ENCODE measurements at regions not wholly inside any gene's neighbourhood (a gene's known extent, or its start where the extent isn't known, plus 50 kb on each side); places are given as distances from the start of the nearest gene placed in this dataset.
"Not testable (repeated sequence)": the region's sequence is repeated elsewhere in the genome, so short reads cannot be mapped to it uniquely, and the experiment has no call there.

GRCh38 chr1:98575955-98576354 lies 85.6 kb upstream of the SNX7 start:
- Histone ChIP-seq H3K27me3 (replicated peaks in 2 of 5; ENCODE audit: control insufficient read depth in 4 of 5, insufficient read depth in 5 of 5, low read length in 4 of 5) (no peaks in the 10 kb centered on the region), H3K27ac (ENCODE audit: insufficient read depth in 1 of 2, low read depth in 1 of 2, low read length in 2 of 2, poor library complexity in 1 of 2, severe bottlenecking in 2 of 2) (no peak overlapping the region), H3K4me1 (ENCODE audit: control extremely low read depth in 1 of 4, control insufficient read depth in 4 of 4, insufficient read depth in 4 of 4, low read length in 3 of 4) (no peaks in the 10 kb centered on the region), H3K9me3 (ENCODE audit: control extremely low read depth in 1 of 5, control insufficient read depth in 4 of 5, insufficient read depth in 2 of 5, low read depth in 1 of 5, low read length in 4 of 5) (no peaks in the 10 kb centered on the region), H3K4me3 (ENCODE audit: control insufficient read depth in 1 of 7, extremely low read depth in 1 of 7, insufficient read depth in 4 of 7, low read depth in 2 of 7, low read length in 6 of 7) (no peak overlapping the region), H3K36me3 (ENCODE audit: control insufficient read depth in 4 of 4, insufficient read depth in 4 of 4, low read length in 3 of 4) (no peaks in the 10 kb centered on the region)
- POLR2A ChIA-PET = no interaction called here
- DNase-seq = no peak
- CTCF ChIA-PET = no interaction called here

GRCh38 chr1:98565951-98566350 lies 95.6 kb upstream of the SNX7 start:
- 70% methylated on average over 2 of the region's 3 CpGs for WGBS (ENCODE audit: insufficient coverage)
- no peak for DNase-seq
- POLR2A ChIA-PET = no interaction called here

GRCh38 chr1:98559291-98559690 lies 102.2 kb upstream of the SNX7 start:
- no peak overlapping the region for H3K27ac ChIP-seq (ENCODE audit: insufficient read depth in 1 of 2, low read depth in 1 of 2, low read length in 2 of 2, poor library complexity in 1 of 2, severe bottlenecking in 2 of 2)
- POLR2A ChIA-PET = no interaction called here
- CTCF ChIA-PET = no interaction called here
- no peaks in the 10 kb centered on the region for H3K4me1 ChIP-seq (ENCODE audit: control extremely low read depth in 1 of 4, control insufficient read depth in 4 of 4, insufficient read depth in 4 of 4, low read length in 3 of 4)
- DNase-seq = no peak
- H3K27me3 ChIP-seq (replicated peaks in 2 of 5; ENCODE audit: control insufficient read depth in 4 of 5, insufficient read depth in 5 of 5, low read length in 4 of 5) = no peaks in the 10 kb centered on the region
- H3K9me3 ChIP-seq (ENCODE audit: control extremely low read depth in 1 of 5, control insufficient read depth in 4 of 5, insufficient read depth in 2 of 5, low read depth in 1 of 5, low read length in 4 of 5) = peaks cover 0 to 7% (median 2%) of the 10 kb centered on the region in 5 experiments
- no peak overlapping the region for H3K4me3 ChIP-seq (ENCODE audit: control insufficient read depth in 1 of 7, extremely low read depth in 1 of 7, insufficient read depth in 4 of 7, low read depth in 2 of 7, low read length in 6 of 7)
- H3K36me3 ChIP-seq (ENCODE audit: control insufficient read depth in 4 of 4, insufficient read depth in 4 of 4, low read length in 3 of 4) = no peaks in the 10 kb centered on the region
- no CpG with 5 or more reads among the region's 2 CpGs for WGBS (ENCODE audit: insufficient coverage)

More at GRCh38 chr1:98565951-98566350, 95.6 kb upstream of the SNX7 start:
- H3K9me3 ChIP-seq (ENCODE audit: control extremely low read depth in 1 of 5, control insufficient read depth in 4 of 5, insufficient read depth in 2 of 5, low read depth in 1 of 5, low read length in 4 of 5) = peaks cover 0 to 7% (median 2%) of the 10 kb centered on the region in 5 experiments
- CTCF ChIA-PET = no interaction called here
- H3K4me3 ChIP-seq (ENCODE audit: control insufficient read depth in 1 of 7, extremely low read depth in 1 of 7, insufficient read depth in 4 of 7, low read depth in 2 of 7, low read length in 6 of 7) = no peak overlapping the region
- no peak overlapping the region for H3K27ac ChIP-seq (ENCODE audit: insufficient read depth in 1 of 2, low read depth in 1 of 2, low read length in 2 of 2, poor library complexity in 1 of 2, severe bottlenecking in 2 of 2)
- no peaks in the 10 kb centered on the region for H3K36me3 ChIP-seq (ENCODE audit: control insufficient read depth in 4 of 4, insufficient read depth in 4 of 4, low read length in 3 of 4)
- H3K27me3 ChIP-seq (replicated peaks in 2 of 5; ENCODE audit: control insufficient read depth in 4 of 5, insufficient read depth in 5 of 5, low read length in 4 of 5) = no peaks in the 10 kb centered on the region
- no peaks in the 10 kb centered on the region for H3K4me1 ChIP-seq (ENCODE audit: control extremely low read depth in 1 of 4, control insufficient read depth in 4 of 4, insufficient read depth in 4 of 4, low read length in 3 of 4)

- POLR2A ChIA-PET = no interaction called here
Observed at GRCh38 chr1:98557895-98558294, 103.6 kb upstream of the SNX7 start.

GRCh38 chr1:98556521-98557158 lies 104.9 kb upstream of the SNX7 start:
- no peaks in the 10 kb centered on the region for H3K36me3 ChIP-seq (ENCODE audit: control insufficient read depth in 4 of 4, insufficient read depth in 4 of 4, low read length in 3 of 4)
- no CpG with 5 or more reads among the region's 2 CpGs for WGBS (ENCODE audit: insufficient coverage)
- H3K4me3 ChIP-seq (ENCODE audit: control insufficient read depth in 1 of 7, extremely low read depth in 1 of 7, insufficient read depth in 4 of 7, low read depth in 2 of 7, low read length in 6 of 7) = no peak overlapping the region
- H3K27me3 ChIP-seq (replicated peaks in 2 of 5; ENCODE audit: control insufficient read depth in 4 of 5, insufficient read depth in 5 of 5, low read length in 4 of 5) = no peaks in the 10 kb centered on the region
- no peaks in the 10 kb centered on the region for H3K4me1 ChIP-seq (ENCODE audit: control extremely low read depth in 1 of 4, control insufficient read depth in 4 of 4, insufficient read depth in 4 of 4, low read length in 3 of 4)
- no peaks in the 10 kb centered on the region for H3K9me3 ChIP-seq (ENCODE audit: control extremely low read depth in 1 of 5, control insufficient read depth in 4 of 5, insufficient read depth in 2 of 5, low read depth in 1 of 5, low read length in 4 of 5)
- H3K27ac ChIP-seq (ENCODE audit: insufficient read depth in 1 of 2, low read depth in 1 of 2, low read length in 2 of 2, poor library complexity in 1 of 2, severe bottlenecking in 2 of 2) = no peak overlapping the region
- ChIA-PET CTCF (no interaction called here), POLR2A (no interaction called here)
- DNase-seq = peak; percentile 2 to 23 (median 23)

More at GRCh38 chr1:98557895-98558294, 103.6 kb upstream of the SNX7 start:
- H3K4me3 ChIP-seq (ENCODE audit: control insufficient read depth in 1 of 7, extremely low read depth in 1 of 7, insufficient read depth in 4 of 7, low read depth in 2 of 7, low read length in 6 of 7) = no peak overlapping the region
- no peak overlapping the region for H3K27ac ChIP-seq (ENCODE audit: insufficient read depth in 1 of 2, low read depth in 1 of 2, low read length in 2 of 2, poor library complexity in 1 of 2, severe bottlenecking in 2 of 2)
- CTCF ChIA-PET = no interaction called here
- DNase-seq = no peak
- H3K27me3 ChIP-seq (replicated peaks in 2 of 5; ENCODE audit: control insufficient read depth in 4 of 5, insufficient read depth in 5 of 5, low read length in 4 of 5) = no peaks in the 10 kb centered on the region
- no peaks in the 10 kb centered on the region for H3K36me3 ChIP-seq (ENCODE audit: control insufficient read depth in 4 of 4, insufficient read depth in 4 of 4, low read length in 3 of 4)
- H3K4me1 ChIP-seq (ENCODE audit: control extremely low read depth in 1 of 4, control insufficient read depth in 4 of 4, insufficient read depth in 4 of 4, low read length in 3 of 4) = no peaks in the 10 kb centered on the region
- WGBS (ENCODE audit: insufficient coverage) = 70% methylated on average over 1 of the region's 2 CpGs
- peaks cover 0 to 2% (median 0%) of the 10 kb centered on the region in 5 experiments for H3K9me3 ChIP-seq (ENCODE audit: control extremely low read depth in 1 of 5, control insufficient read depth in 4 of 5, insufficient read depth in 2 of 5, low read depth in 1 of 5, low read length in 4 of 5)

- ChIA-PET POLR2A (no interaction called here), CTCF (no interaction called here)
- no peak overlapping the region for H3K27ac ChIP-seq (ENCODE audit: insufficient read depth in 1 of 2, low read depth in 1 of 2, low read length in 2 of 2, poor library complexity in 1 of 2, severe bottlenecking in 2 of 2)
- no CpG with 5 or more reads among the region's 1 CpG for WGBS (ENCODE audit: insufficient coverage)
- H3K36me3 ChIP-seq (ENCODE audit: control insufficient read depth in 4 of 4, insufficient read depth in 4 of 4, low read length in 3 of 4) = no peaks in the 10 kb centered on the region
- H3K4me3 ChIP-seq (ENCODE audit: control insufficient read depth in 1 of 7, extremely low read depth in 1 of 7, insufficient read depth in 4 of 7, low read depth in 2 of 7, low read length in 6 of 7) = no peak overlapping the region
- no peaks in the 10 kb centered on the region for H3K9me3 ChIP-seq (ENCODE audit: control extremely low read depth in 1 of 5, control insufficient read depth in 4 of 5, insufficient read depth in 2 of 5, low read depth in 1 of 5, low read length in 4 of 5)
- H3K4me1 ChIP-seq (ENCODE audit: control extremely low read depth in 1 of 4, control insufficient read depth in 4 of 4, insufficient read depth in 4 of 4, low read length in 3 of 4) = no peaks in the 10 kb centered on the region
- no peaks in the 10 kb centered on the region for H3K27me3 ChIP-seq (replicated peaks in 2 of 5; ENCODE audit: control insufficient read depth in 4 of 5, insufficient read depth in 5 of 5, low read length in 4 of 5)
- no peak for DNase-seq
Observed at GRCh38 chr1:98555814-98556213, 105.7 kb upstream of the SNX7 start.

GRCh38 chr1:98552576-98553074 lies 108.9 kb upstream of the SNX7 start:
- CTCF ChIA-PET; DNase-seq; H3K4me3 ChIP-seq (ENCODE audit: control insufficient read depth in 1 of 7, extremely low read depth in 1 of 7, insufficient read depth in 4 of 7, low read depth in 2 of 7, low read length in 6 of 7); H3K27me3 ChIP-seq (replicated peaks in 2 of 5; ENCODE audit: control insufficient read depth in 4 of 5, insufficient read depth in 5 of 5, low read length in 4 of 5); H3K36me3 ChIP-seq (ENCODE audit: control insufficient read depth in 4 of 4, insufficient read depth in 4 of 4, low read length in 3 of 4); H3K27ac ChIP-seq (ENCODE audit: insufficient read depth in 1 of 2, low read depth in 1 of 2, low read length in 2 of 2, poor library complexity in 1 of 2, severe bottlenecking in 2 of 2); H3K9me3 ChIP-seq (ENCODE audit: control extremely low read depth in 1 of 5, control insufficient read depth in 4 of 5, insufficient read depth in 2 of 5, low read depth in 1 of 5, low read length in 4 of 5); H3K4me1 ChIP-seq (ENCODE audit: control extremely low read depth in 1 of 4, control insufficient read depth in 4 of 4, insufficient read depth in 4 of 4, low read length in 3 of 4); POLR2A ChIA-PET: not testable (repeated sequence)
- 94% methylated on average over 4 of the region's 5 CpGs for WGBS (ENCODE audit: insufficient coverage)

Data from common myeloid progenitor, CD34-positive (primary cell).